GM19452 (cell line): ENCODE measurements at regions not wholly inside any gene's neighbourhood (a gene's known extent, or its start where the extent isn't known, plus 50 kb on each side); places are given as distances from the start of the nearest gene placed in this dataset.

Experiments used
- ATAC-seq: cut with Tn5 transposase; IDR thresholded peaks from one replicate; pipeline ENCODE4 v1.9.1; 2021; ENCODE audit not compliant: unreplicated experiment

DNA sequence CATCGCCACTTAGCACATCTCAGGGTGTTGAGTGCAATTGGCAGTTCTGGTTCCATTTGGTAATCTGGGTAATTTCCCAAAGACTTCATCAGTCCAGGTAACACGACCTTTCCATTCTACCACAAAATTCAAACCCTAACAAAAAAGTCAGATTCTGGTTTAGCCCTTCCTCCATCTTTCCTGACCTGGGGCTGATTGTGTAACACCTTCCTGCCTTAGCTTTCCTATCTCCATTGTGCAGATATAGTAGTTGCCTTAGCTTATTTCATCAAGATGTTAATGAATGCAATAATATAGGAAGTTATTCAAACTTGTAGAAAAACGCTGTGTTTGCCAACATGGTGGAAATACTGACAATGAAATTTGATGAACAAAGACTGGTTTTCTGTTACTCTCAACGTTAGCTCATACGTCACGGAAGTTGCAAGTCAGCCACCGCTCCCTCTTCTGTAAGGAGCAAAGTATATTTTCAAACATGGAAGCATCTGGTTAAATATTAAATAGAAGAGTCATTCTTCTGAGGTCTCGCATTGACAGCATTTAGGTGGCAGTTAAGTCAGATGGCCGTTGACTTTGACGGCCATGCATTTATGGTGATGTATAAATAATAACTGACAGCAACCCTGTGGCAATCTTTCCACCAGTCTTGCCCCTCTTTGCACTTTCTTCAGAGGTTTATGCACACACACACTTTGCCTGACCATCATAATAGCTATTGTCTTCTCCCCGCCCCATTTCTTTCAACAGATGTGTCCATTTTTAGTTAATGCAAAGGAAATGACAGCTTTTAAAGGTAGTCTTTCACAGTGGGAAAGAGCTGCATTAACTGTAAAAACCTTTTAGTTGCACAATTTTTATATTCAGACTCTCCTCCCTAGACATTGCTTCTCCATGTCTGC lies 205.1 kb upstream of the BMPER start:
- ATAC-seq, result no peak

DNA sequence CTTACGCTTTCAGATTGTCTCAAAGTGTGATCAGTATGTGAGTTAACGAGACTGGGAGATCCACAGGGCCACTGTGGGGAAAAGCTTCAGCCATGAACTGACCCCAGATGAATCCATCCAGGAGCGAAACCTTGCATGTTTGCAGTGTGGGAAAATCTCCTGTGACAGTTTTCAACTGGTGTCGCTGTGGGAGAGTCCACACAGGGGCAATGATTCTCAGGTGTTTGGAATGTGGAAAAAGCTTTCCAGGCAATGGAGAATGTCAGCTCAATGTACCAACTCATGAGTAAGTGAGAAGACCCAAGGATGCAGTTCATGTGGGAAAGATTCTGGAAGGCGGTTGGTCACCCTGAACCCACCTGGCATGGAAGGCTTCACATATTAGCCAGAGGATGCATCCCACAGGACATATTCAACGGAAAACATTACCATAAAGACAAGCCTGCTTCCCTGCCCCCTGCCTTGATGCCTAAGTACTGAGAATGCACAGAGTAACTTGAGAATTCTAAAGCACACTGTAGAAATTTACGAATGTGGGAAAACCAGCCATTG lies 204.1 kb upstream of the BMPER start:
- ATAC-seq, result no peak

DNA sequence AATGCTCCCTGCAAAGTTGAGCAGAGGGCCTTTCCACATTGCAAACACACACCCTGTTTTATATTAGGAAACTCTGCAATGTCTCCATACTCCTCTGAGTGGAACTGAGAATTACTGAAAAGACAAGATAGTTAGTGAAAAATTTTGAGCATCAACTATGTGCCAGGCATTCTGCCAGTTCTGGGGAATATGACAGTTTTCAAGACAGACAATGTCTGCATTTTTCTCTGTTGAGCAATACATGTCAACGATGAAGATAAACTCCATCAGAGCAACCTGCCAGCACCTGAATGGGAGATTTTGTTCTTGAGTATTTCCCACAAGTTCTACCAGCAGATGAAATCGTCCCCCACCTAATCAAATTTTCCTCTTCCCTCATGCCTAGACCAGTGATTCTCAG lies 203.4 kb upstream of the BMPER start:
- ATAC-seq, result no peak

DNA sequence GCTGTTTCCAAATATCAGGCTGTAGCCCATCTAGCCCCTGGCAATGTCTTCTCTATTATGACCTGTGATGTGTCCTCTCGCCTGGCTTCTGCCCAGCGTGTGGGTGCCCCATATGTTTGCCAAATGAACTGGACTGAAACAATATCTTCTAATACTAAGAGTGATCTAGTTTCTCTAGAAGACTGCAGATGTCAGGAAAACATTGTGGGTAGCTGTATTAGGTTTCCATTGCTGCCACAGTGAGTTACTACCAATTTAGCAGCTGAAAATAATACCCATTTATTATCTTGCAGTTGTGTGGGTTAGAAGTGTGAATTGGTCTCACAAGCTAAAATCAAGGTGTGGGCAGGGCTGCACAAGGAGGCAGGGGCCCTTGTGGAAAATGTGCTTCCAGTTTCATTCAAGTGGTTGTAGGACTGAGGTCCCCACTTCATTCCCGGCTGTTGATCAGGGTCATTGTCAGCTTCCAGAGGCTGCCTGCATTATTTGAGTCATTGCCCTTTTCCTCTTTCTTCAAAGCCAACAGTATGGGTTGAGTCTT lies 202.8 kb upstream of the BMPER start:
- no peak for ATAC-seq

DNA sequence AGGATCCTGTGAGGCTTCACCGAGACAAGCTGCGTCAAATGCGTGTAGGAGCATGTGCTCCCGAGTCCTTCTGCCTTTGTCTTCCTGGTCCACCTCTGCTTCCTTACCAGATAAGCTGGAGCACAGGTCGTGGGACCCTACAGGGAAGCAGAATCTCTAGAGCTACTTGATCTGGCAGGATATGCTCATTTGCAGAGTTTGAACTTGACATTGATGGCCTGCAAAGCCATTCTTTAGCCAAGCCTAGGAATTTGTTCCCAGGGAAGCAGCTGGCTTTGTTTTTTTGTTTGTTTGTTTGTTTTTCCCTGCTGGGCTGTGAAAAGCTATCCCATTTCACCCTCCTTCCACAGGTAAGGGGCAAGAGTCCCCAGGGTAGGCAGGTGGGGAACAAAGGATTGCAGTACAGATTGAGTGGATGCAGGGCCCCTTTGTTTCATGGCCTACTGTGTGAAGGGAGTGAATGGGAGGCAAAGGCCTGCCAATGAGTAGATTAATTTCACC lies 200.0 kb upstream of the BMPER start:
- ATAC-seq, result no peak

DNA sequence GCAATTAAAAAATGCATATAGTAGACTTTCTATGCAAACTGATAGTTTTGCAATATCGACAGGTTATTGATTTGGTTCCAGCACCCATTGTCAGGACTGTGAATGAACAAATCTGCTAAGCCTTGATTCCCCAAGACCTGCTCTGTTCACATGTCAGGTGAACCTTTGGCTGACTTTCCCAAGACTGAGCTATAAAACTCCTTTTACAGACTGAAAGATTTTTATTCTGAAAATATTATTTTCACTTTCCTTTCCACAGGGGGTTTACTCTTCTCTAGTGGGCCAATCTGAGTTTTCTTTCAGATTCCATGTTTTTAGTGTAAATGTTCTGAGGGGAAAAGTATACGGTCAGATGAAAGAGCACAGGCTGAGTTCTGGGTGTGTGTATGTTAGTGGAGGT lies 199.2 kb upstream of the BMPER start:
- ATAC-seq, result no peak

DNA sequence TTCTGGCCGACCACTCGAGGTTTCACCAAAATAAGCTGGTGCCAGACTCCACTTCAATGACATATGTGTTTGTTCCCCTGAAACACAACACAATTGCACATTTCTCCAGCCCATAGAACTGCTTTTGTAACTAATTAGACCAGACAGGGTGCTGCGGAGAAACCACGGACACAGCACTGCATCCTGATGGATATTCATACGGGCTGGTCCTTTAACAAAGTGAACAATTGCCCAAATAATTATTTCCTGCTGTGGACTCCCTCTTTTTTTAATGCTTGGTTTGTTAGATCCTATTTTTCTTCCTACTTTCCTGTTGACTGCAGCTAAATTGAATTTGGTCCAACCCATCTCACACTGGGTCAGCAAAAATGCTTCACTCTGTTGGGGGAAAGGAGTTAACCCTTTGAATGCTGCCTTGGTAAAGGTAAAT lies 198.6 kb upstream of the BMPER start:
- ATAC-seq, result no peak

DNA sequence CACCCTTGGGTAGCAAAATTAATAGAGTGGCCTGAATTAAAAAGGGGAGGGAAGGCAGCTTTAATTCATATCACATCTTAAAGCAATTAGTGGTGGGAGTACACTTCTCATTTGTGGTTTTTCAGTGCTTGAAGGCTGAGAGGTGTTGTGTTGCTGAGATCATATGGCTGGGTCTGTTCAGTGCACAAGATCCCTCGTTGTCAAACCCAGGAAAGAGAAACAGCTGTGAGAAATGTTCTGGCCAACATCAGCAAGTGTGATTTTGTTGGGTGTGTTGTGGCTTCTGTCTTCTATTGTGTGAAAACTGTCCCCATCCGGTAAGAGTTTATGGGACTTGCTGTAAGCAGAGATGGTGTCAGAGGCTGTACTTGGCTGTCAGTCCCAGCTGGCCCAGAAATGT lies 197.9 kb upstream of the BMPER start:
- ATAC-seq, result no peak

DNA sequence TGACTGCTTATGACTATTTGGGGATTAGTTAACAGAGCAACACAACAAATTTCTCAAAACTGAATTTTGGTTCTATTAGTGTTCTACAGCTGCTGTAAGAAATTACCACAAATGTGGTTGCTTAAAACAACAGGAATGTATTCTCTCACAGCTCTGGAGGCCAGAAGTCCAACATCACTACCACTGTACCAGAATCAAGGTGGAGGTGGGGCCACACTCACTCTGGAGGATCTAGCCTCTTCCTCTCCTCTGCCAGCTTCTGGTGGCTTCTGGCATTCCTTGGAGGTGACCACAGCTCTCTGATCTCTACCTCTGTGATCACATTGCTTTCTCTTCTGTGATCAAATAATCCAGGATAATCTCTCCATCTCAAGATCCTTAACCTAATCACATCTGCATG lies 194.7 kb upstream of the BMPER start:
- no peak for ATAC-seq

DNA sequence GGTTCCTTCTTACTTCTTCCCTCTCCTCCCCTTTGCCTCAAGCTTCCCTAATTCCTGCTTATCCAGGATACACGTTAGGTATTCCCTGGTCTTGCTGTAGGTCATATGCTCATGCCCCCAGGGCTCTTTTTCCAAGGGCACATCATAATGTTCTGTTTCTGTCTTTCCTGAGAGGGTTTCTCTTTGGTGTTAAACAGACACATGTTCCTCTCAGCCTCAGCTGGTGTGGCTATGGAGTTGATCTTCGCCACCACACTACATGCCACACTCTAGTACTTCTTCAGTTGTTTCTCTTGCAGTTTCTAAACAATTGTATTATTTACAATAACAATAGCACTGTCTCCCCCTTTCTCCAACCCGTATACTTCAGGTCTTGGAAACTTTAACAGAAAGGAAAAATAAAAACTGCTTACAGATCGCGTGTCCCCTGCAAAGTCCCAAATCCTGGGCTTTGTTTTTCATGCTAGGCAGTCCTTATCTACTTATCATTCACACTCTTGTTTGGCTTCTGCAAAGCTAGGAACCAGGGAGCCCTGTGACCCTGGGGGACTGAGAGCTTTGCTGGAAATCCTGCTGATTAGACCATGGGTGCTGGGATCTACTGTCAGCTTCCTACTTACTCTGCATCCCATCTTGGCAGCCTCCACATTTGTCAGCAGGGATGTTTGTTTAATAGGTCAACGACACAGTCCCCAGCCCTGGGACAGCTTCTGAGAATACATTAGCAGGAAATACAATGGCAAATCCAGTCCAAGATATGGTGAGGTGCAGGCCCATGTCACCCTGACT lies 193.9 kb upstream of the BMPER start:
- no peak for ATAC-seq

DNA sequence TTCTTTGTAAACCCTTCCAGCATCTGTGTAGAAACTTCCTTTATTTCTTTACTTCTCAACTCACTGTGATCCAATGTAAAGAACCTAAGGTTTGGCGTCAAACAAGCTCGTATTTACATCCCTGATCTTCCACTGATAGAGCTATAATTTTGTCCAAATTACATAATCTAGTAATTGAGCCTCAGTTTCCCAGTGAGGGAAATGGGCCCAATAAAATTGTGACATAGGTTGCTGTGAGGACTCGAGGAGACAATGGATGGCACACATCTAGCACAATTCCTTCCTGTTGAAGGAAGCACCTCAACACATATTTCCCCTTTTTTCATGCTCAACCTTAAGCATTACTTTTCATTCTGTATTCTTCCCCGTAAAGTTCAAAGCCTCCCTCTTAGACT lies 193.3 kb upstream of the BMPER start:
- ATAC-seq, result no peak

DNA sequence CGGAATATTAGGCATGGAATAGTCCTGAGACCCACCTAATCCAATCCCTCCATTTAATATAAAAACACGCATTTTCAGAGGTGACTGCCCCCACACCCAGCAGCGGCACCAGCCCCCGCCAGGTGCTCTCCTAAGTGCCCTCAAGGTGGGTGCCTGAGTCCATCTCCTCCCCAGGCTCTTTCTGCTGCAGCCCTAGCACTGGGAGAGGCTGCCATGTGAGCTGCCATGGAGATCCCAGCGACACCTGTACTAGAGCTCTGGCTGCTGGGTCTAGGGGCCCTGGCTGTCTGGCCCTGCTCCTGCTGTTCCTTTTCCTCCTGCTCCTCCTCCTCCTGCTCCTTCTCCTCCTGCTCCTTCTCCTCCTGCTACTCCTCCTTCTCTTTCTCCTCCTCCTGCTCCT lies 191.1 kb upstream of the BMPER start:
- no peak for ATAC-seq

DNA sequence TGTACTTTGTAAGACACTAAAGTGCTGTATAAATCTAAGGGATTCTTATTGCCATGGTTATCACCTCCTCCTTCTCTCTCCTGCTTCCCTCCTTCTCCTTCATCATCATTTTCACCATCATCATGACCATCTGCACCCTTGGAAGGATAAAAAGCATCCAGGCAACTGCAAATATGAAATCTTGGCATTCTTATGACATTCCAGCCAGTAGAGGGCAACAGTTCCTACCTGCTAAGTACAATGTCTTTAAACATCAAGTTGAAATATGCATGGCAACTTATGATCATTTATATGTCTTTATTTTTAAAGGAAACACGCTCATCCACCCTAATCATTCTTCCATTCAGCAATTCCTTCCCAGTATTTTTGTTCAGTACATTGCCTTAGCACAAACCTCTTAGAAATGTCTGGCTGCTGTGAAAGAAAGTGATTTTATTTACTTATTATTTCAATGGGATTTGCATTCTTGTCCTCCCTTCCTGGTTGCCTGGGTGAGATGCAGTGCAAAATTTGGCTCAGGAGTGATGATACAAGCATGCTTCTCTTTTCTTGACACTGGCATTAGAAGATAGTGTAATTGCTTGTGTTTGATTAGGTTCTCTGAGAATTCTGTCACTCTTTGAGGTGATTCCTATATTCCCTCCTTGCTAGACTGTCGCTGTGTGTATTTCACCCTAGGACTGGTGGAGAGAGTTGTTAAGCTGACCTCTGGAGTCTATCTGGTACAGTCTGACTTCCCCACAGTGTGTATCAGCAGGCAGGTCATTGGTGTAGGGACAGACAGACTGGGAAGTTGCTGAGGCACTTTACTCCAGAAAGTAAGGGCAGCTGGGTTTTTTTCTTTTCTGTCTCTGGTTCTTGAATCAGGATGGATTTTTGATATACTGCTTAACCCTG lies 188.5 kb upstream of the BMPER start:
- ATAC-seq, result no peak

DNA sequence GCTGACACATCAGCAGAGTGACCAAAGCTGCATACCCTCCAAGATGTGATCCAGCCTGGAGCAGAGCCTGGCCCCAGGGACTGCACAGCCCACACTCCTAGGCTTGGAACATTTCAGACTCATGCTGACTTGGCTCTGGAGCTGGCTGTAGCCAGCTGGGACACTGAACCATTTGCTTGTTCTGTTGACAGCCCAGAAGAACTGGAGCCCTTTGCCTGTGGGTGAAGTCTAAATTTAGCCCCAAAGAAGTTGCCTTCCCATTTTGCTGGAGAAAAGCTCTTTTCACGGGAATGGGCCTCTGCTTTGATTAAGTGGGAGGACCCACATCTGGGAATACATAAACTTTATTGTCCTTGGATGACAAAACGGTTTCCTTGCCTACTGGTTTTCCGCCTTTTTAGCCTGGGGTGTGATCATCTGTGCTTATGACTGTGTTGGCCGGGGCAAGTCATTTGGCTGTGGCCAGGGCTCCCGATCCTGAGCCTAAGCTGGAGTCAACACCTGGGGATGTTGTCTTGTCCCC lies 186.2 kb upstream of the BMPER start:
- ATAC-seq, result no peak

DNA sequence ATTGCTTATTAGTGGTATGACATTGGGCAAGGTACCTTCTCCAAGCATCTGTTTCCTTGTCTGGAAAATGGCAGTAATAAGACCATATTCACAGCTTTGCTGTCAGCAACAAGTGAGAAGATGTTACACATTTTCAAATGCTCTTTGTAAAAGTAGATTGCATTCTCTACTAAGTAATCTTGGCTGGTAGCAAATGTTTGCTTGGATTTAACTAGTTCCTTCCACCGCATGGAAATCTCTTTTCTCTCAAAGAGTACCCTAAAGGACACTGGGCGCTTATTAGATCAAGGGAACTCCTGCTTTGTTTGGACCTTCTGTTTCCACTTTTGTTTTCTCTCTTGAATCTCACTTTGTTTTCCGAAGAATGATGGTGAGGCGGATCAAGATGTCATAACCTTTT lies 185.2 kb upstream of the BMPER start:
- ATAC-seq, result no peak

DNA sequence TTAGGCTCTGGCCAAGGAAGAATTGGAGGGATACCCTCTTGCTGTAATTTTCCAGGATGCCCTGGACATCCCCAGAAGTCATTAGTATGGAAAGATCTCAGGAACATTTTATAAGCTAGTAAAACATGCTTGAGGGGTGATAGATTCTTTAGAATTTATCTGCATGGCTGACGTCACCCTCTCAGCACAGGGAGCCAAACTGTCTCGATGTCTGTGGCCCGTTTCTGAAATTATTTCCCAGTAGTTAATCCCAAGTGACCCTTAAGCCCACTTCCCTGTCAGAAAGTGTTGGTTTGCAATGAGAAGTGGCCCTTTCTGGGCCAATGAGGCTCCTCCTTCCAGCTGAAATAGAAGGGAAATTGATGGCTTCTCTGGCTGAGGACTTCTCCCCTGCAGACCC lies 184.5 kb upstream of the BMPER start:
- ATAC-seq, result no peak

DNA sequence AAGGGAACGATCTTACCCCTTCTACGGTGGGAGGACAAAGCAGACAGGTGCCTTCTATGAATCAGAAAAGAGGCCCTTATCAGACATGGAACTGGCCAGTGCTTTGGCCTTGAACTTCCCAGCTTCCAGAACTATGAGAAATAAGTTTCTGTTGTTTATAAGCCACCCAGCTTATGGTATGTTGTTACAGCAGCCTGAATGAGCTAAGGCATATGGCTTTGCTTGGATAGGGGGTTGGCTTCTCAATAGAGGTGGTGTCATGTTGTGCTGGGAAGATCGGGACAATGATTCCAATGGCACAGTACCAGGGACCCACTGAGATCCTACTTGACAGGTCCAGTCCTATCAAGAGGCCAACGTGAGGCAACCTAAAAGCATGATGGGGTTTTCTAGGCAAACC lies 183.4 kb upstream of the BMPER start:
- ATAC-seq, result no peak

DNA sequence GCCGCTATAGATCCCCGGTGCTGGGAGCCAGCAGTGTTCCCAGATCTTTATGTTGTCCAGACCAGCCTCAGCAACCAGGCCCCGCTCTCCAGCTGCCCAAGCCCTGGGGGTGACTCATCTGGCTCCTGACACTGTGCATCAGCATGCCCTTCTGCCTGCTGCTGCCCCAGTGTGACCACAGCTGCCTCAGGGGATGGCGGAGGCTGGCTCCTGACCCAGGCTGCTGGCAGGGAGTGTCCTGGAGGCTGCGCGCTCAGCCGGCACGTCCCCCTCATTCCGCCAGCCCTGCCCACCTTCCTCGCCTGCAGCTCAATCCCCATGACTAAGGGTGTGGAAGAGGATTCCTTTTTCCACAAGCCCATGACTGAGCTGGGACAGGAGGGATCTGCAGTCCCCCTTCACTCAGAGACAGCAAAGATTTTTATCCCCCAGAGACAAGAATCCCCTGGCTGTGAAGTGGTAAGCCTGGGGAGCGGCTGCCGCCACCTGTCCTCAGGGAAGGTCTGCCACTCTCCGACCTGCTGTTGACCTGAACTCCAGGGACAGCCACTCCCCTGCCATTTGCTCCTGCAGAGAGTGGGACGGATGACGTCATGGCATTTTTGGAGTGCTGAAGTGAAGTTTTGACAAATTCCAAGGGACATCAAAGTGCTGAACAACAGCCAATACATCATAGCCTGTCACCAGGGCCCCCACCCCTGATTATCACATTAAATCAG lies 182.8 kb upstream of the BMPER start:
- ATAC-seq, result no peak

DNA sequence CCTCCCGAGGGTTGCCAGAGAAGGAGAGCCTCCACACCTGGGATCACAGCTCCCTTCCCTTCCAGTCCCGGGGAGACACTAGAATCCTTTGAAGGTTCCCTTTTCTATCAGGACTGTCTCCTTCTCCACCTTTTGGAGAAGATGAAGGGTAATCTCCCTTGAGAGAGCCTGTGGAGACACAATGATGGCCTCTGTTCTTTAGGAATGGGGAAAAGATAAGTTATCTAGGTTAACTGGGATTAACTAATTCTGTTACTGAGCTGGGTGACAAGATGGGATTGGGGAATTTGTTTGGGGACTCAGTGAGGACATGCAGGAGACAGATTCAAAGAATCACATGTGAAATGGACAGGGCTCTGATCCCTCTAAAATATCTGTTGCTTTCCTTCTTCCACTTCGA lies 181.1 kb upstream of the BMPER start:
- ATAC-seq, result no peak
